NCI-H1436 treated with DMSO at 0.1 percent for 48 hours (cell line): ENCODE measurements at regions not wholly inside any gene's neighbourhood (a gene's known extent, or its start where the extent isn't known, plus 50 kb on each side); places are given as distances from the start of the nearest gene placed in this dataset.
"Not testable (repeated sequence)": the region's sequence is repeated elsewhere in the genome, so short reads cannot be mapped to it uniquely, and the experiment has no call there.

ENCODE experiments used
- DNase-seq: peaks from one replicate; lab custom pipeline; 2025; lab: John Stamatoyannopoulos, UW

DNA sequence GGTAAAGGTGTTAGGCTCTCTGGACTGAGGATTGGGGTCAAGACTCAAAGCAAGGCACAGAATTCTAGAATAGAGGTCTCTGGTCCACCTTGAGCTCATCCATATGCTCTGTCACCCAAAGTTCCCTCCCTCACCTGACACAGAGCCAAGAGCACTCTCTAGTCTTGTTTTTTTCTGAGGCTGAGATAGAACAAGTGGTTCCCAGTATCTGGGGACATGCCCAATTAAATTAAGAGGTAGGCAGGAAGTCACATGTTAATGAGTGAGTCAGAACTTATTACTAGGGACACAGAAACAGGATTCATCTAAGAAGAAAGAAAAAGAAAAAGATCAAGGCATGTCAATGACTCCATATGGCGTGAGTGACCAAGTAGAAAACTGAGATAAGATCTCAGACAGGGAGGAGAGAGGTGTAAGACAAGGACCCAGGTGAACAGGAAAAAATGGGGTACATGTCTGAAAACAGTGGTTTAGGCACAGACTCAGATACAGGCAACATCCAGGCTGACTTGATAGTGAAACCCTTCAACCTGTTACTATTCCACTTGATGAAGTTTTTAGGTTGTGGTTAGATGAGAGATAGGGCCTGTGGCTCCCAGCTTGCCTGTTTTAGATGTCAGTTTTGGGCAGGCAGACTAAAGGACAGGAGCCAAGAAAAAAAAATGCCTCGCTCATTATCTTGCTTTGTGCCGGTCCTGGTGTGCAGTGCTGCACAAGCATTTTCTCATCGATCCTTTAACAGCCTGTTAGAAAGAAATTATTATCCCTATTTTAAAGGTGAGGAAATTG is 609.9 kb downstream of the CCSER2 start:
- no peak for DNase-seq

DNA sequence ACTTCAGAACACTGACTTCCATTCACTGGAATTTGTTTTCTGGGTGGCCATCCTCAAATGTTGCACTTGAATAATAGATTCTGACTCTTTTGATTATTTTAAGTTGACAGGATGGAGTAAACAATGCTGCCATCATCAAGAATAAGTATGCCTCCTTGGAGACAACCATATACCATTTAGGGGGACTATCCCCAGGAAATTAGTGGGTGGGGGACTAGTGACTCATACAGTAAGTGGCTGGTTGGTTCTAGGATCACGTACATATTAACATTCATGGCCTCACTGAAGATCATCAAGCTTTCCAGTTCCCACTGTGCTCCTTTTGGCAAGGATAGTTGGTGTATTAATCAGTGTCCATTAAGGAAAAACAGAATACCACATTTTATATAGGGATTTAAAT is 615.2 kb downstream of the CCSER2 start:
- DNase-seq = no peak

DNA sequence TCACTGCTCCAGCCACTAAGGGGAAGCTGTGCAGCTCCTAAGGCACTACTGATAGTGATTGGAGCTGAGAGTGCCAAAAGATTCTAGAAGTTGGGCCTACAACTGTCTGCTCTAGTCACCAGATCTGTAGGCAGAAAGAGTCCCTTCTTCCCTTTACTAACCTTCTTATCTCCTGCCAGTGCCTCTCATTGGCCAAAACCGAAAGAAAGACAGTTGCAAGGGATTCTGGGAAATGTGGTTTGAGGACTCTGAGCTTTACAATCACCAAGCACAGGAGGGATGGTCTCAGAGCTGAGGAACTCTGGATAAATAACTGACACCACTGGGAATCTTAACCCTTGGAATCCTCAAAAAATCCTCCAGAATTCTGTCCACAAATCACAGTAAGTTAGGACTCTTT is 615.8 kb downstream of the CCSER2 start:
- no peak for DNase-seq

DNA sequence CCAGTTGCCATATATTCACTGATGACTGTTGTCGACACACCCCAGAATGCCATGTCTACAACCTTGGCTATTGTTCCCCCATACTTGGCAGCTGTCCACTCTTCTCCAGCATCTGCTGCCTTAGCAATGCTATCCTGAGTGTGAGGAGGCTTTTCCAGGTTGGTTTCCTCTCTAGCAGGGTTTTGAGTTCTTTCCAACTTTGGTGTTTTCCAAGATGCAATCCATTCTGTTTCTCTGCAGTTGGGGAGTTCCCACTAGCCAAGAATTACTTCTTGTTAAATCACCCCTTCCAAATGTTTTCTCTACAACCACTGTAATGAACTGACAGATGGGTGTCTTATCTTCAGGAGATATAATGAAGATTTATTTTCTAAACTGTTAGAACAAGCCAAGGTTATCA is 617.4 kb downstream of the CCSER2 start:
- no peak for DNase-seq

DNA sequence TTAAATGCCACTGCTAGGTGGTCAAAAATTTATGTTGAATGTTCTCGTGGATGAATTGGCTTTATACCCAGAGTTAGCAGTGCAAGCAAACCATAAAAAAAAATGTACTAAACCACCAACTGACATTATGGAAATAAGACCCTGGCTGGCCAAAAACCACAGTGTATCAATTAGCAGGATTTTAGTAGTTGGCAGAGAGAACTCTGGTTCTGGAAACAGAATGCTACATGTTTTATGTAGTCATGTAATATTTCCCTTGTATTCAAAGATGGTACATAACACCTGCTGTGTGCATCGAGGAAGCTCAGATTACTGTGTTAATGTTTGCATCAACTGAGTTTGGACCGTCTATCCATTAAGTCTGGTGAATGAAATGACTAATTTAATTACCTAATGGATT is 618.5 kb downstream of the CCSER2 start:
- DNase-seq = no peak

DNA sequence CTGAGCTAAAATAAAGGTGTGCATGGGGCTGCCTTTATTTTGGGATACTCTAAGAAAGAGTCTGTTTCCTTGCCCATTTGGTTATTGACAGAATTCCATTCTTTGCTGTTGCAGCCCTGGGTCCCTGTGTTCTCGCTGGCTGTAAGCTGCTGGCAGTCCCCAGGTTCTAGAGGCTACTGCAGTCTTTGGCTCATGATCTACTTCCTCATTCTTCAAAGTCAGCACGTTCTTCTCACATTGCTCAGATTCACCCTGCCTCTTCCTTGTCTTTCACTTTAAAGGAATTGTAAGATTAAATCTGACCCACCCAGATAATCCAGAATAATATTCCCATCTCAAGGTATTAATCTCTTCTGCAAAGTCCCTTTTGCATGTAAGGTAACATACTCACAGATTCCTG is 620.3 kb downstream of the CCSER2 start:
- DNase-seq = no peak

DNA sequence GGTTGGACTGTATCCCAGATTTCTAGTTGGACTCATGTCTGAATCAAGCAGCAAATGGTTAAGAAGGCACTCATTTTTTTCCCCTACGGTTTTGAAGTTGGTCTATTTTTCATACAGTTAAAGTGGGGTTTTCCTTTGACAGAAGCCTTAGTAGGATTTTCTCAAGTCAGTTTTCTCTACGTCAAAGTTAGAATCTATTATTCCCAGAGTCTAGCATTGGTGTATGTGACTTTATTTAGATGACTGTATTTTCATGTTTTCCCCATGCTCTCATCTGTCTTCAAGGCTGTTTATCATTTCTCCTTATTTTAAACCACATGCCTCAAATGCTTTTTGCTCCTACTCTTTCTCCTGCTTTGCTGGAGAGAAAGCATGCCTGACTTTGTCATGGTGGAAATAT is 623.2 kb downstream of the CCSER2 start:
- no peak for DNase-seq

DNA sequence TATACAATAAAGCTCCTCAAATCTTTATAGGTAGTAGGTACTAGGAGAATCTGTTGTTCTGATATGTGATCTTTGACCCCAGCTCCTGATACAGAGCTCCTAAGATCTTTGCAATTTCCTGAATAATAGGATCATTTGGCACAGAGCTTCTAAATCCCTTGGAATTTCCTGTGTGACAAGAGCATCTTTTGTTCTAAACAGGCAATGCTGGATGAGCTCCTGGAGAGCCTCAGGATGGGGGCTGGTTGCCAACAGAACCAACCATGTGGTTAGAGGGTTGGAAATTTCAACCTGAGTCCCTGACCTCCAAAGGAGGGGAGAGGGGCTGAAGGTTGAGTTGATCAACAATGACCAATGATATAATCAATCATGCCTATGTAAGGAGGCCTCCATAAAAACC is 629.0 kb downstream of the CCSER2 start:
- DNase-seq = no peak

DNA sequence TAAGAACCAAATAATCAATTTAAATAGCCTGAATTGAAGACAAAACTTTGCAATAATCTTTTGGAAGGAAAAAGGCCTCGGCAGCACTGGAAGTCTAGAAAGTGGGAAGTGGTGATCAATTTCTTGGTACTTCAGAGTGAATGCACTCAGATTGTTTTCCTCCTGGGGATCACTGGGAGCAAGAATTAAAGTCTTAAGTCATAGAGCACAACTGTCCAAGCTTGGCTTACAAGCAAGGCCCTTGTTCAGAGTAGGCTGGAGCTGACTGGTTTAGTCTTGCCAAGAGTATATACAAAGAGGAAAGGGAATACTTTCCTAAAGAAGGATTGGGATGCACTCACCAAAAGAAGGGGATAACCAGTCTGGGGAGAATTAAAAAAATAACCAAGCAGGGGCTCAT is 637.1 kb downstream of the CCSER2 start:
- no peak for DNase-seq

DNA sequence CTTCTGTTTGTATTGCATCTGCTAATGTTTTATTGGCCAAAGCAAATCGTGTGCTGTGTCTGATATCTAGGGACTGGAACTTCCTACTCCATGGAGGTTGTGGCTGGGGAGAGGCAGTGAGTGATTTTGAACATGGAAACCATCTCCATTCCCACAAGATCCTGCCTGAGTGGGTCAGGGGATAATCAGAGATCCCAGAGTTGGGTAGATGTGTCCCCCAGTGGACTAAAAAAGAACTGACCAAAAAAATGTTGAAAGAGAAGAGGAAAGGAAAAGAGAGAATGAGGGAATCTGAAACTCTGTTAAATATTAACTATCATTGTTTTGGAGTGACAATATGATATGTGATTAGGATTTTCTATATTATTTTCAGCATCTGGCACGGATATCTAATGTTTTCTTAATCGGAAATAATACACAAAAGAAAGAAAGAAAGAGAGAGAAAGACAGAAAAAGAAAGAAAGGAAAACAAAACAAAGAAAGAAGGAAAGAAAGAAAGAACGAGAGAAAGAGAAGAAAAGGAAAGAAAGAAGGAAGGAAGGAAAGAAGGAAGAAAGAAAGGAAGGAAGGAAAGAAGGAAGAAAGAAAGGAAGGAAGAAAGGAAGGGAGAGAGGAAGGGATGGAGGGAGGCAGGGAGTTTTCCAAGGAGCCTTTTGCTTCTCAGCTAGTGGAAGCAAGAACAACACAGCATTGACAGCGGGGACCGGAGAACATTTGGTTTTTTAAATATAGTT is 638.5 kb downstream of the CCSER2 start:
- DNase-seq = no peak

DNA sequence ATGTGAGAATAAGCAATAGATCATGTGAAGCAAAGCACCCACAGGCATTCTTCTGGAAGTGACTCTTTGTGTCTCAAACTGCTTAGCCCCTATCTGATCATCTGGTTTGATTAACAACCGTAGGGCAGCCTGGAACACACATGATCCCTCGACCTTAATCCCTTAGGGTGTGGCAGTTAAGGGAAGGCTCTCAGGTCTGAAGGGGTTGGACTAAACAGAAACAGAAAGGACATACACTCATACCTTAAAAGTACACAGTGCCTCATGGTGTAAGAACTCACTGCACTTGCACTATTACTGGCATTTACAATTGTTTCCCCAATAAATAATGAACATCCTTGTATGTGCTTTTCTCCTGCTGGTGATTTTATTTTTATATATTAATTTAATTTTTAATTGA is 640.9 kb downstream of the CCSER2 start:
- DNase-seq = not testable (repeated sequence)

DNA sequence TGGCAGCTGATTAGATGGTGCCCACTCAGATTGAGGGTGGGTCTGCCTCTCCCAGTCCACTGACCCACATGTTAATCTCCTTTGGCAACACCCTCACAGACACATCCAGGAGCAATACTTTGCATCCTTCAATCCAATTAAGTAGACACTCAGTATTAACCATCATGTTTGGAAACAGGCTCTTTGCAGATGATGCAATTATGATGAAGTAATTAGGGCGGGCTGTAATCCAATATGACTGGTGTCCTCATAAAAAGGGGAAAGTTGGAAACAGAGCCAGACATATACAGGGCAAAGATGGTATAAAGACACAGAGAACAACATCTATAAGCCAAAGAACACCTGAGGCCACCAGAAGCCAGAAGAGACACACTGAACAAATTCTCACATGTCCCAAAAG is 658.6 kb downstream of the CCSER2 start:
- DNase-seq = no peak

DNA sequence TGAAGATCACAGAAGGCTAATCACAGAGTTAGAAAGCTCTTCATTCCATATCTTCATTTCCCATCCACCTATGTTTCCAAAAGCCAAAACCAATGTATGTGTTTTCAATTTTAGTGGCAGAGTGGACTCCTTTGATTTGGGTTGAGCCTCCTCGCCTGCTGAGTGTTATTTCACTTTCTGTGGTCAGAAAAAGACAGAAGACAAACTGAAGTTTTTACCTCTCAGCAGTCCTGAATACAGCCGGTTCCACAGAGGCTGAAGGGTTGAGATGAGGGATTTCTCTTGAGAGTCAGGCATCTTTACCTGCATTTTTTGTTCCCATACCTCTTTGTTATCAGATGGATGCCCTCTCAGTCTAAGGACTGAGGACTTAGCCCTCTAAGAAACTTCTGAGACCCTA is 659.6 kb downstream of the CCSER2 start:
- DNase-seq = no peak

DNA sequence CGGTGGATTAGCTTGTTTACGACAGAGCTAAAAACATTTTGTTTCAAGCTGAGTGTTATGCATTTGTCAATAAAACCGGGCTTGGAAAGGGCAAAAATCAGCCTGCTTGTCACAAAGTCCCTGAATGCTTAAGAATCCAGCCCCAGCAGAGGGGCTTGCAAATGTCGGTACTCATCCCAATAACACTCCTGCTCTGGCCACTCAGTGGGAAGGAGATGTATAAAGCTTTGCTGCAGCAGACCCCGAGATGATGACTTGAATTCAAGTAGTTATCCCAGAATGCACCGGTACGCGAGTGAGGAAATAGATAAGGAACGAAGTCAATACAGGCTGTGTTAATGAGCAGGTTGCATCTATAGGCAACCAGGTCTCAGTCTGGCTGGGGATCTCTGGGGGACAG is 662.3 kb downstream of the CCSER2 start:
- DNase-seq = no peak

DNA sequence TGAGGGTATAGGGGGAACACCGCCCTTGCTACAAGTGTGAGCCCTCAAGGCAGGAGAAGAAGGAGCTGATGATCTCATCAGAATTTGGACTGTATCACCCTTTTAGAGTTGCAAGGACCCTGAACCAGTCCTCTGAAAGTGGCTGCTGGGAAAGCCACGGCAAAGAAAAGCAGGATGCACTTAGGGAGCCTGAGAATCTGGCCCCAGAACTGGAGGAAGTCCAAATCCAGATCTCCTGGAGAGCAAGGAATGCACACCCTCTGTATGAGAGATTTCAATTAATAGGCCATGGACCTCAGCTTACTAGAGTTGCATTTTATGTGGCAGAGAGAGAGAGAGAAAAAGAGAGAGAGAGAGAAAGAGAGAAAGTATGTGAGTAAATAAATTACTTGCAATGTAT is 662.9 kb downstream of the CCSER2 start:
- no peak for DNase-seq

DNA sequence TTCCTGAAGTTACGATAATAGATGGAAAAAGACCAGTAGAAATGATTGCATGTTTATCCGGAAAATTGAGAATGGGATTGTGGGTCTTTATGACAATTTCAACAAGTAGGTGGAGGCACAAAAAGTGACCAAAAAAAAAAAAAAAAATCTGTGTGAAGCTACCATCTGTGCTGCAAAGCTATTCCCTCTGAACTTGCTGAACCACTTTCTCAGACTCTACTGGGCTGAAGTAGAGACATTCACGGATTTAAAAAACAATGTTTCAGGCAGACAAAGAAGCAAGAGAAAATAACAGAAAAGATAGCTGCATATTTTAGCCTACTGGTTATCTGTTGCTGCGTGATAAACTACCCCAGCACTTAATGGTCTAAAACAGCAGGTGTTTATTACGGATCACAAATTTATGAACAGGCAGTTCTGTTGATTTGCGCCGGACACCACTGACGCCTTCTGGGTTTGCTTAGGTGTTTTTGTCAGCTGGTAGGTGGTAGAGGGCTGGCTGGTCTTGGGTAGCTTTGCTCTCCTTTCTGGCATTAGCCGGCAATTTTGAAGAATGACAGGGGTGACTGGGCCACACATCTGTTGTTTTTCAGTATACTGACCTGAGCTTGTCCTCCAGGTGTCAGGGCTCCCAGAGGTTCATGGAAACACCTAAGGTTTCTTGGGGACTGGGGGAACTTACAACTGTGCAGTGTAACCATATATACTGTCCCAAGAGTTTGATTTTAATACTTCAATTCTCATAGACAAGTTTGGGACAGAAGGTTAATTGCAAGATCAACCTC is 665.1 kb downstream of the CCSER2 start:
- DNase-seq = no peak

DNA sequence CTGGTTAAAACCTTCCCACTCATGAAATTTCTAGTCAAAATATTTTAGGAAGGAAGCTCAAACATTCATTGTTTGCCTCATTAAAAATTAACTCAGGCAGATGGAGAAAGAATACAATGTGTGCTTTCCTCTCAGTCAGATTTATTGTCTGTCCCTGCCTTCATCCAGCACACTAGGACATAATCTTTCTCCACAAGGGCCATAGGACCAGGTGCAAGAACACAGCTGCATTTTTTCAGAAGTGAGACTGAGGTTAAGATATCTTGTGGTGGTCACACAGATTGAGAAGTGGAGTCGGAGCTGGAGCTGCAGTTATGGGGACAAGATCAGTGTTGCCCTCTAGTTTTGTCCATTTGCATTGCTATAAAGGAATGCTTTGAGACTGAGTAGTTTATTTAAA is 666.3 kb downstream of the CCSER2 start:
- DNase-seq = no peak

DNA sequence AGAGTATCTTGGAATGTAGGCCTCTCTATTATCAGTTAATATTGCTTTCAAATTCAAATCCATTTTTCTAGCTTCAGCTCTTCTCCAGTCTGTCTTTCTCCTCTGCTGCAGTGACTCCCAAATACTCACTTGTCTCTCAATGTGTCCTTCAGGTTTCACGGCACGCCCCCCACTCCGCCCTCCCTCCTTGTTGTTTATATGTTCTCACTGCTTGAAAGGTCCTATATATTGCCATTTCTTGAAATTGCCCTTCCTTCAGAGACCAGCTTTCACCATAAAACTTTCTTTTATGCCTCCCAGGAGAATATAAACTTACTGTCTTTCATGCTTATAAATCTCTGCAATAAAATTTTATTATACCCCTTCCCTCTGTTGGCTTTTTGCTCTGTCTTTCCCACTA is 668.2 kb downstream of the CCSER2 start:
- DNase-seq = no peak

DNA sequence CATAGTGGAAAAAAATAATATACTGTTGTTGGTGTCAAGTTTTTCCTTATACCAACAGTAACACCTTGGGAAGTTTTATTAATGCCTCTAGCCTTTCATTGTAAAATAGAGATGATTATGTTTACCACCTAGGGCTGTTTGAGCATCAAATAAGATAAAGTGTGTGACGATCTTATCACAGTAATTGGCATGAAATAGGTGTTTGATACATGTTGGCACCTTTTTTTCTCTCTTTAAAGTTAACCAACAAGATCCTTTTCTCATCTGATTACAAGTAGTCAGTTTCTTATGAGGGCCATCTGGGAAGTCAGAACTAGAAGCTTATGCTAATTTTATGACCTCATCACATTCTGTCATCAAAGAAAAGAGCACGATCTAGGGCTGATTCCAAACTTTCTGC is 669.5 kb downstream of the CCSER2 start:
- no peak for DNase-seq

DNA sequence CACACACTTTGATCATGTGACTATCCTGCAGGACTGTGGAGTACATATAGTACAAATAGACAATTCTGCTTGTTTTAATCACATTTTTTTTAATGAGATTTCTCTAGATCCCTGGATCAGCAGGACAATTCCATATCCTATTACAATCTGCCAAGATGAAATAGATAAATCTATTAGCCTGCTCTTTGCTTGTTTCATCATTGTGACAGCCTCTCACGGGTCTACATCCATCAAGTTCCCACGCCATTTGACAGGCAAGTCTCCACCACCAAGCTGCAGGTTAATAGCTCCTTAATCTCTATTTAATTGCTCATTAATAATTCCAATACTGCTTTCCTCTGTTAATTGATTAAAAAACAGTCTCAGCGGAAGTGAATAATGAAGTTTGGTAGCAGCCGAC is 671.5 kb downstream of the CCSER2 start:
- DNase-seq = no peak

DNA sequence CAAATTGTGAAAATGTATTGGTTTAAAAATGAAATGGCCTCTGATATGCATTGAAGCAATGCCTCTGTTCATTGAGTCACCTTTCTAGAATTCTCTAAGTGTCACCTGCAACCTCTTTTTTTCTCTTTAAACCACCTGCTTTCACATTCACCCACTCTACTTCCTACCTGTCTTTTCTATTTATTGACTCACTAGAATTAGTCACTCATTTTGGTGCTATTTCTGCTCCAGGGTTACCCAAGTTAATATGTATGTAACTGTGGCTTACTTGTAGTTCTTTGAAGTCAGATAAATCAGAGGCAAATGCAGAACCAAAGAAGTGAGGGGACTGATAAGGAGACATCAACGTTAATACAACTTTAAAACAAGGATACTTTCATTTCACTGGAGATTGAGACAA is 674.7 kb downstream of the CCSER2 start:
- no peak for DNase-seq

DNA sequence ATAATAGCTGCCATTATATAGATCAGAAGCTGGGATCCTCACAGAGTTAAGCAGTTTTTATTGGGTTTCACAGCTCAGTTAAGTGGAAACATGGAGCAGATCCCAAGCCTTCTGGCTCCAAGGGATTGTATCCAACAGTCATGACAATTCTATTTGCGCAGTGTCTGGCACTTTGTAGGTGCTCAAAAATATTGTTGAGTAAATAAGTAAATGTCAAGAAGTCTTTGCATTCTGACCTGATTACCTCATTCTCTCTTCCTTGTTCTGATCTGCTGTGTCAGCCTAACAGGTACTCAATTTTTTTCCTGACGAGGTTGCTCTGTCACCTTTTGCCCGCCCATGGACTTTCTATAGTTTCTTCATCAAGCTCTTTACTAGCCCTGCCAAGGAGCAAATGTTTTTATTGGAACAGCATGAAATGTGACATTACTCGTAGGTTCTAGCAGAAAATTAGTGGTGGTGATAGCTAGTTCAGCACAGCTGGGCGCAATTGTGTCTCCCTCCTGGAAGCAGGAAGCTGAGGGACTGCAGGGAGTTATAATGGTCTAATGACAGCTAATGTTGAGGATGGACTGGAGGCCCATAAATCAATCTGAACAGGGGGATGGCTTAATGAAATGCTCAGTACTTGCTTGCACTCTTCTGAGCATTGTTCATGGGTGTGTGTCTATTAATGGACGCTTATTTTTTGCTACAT is 680.2 kb downstream of the CCSER2 start:
- no peak for DNase-seq
